Activated naive CD8-positive, alpha-beta T cell treated with anti-CD3 and anti-CD28 coated beads for 36 hours (primary cell): ENCODE measurements at regions not wholly inside any gene's neighbourhood (a gene's known extent, or its start where the extent isn't known, plus 50 kb on each side); places are given as distances from the start of the nearest gene placed in this dataset.

Source experiments
- DNase-seq: peaks from one replicate; pipeline ENCODE4 v3.0.0; 2021
- H3K27ac Mint-ChIP-seq: one replicate; pipeline ENCODE4 v1.8.0; 2022; ENCODE audit warnings: mild to moderate bottlenecking, moderate library complexity, mixed read lengths
- H3K27me3 Mint-ChIP-seq: one replicate; pipeline ENCODE4 v1.8.0; 2022; ENCODE audit warnings: mild to moderate bottlenecking, mixed read lengths
- H3K36me3 Mint-ChIP-seq: one replicate; pipeline ENCODE4 v1.8.0; 2021; ENCODE audit warnings: mild to moderate bottlenecking, mixed read lengths
- H3K4me1 Mint-ChIP-seq: one replicate; pipeline ENCODE4 v1.8.0; 2021; ENCODE audit warnings: mixed read lengths
- H3K4me3 Mint-ChIP-seq: one replicate; pipeline ENCODE4 v1.8.0; 2022; ENCODE audit warnings: mild to moderate bottlenecking, moderate library complexity, mixed read lengths
- H3K9me3 Mint-ChIP-seq: one replicate; pipeline ENCODE4 v1.8.0; 2022; ENCODE audit warnings: mixed read lengths

GRCh38 chr12:77537663-77538062 is 293.0 kb upstream of the NAV3 start:
- H3K27me3 Mint-ChIP-seq, result no peaks in the 10 kb centered on the region
- no peaks in the 10 kb centered on the region for H3K4me1 Mint-ChIP-seq
- DNase-seq, result no peak
- H3K4me3 Mint-ChIP-seq, result no peak overlapping the region
- peaks cover 2% of the 10 kb centered on the region for H3K9me3 Mint-ChIP-seq
- H3K36me3 Mint-ChIP-seq, result no peaks in the 10 kb centered on the region
- H3K27ac Mint-ChIP-seq, result no peak overlapping the region

DNA sequence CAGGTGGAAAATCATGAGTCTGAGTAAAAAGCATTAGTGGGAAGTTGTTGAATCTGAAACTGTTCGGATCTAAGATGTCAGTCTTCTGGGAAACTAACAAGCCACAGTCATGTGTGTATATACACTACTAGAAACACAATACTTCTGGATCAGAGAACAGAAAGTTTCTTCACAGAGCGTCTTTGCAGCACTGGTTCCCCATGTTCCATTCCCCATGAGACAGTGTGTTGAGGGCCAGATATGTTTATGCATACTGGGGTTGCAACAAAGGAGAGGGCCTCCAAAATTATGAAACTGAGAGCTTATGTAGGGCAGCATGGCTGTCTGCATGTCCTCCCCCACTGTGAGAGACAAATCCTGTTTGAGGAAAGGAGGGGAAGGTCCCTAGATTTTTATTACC is 295.0 kb upstream of the NAV3 start:
- no peak overlapping the region for H3K4me3 Mint-ChIP-seq
- H3K9me3 Mint-ChIP-seq, result no peaks in the 10 kb centered on the region
- H3K27ac Mint-ChIP-seq, result no peak overlapping the region
- no peaks in the 10 kb centered on the region for H3K4me1 Mint-ChIP-seq
- H3K27me3 Mint-ChIP-seq, result no peaks in the 10 kb centered on the region
- no peak for DNase-seq
- H3K36me3 Mint-ChIP-seq, result no peaks in the 10 kb centered on the region

DNA sequence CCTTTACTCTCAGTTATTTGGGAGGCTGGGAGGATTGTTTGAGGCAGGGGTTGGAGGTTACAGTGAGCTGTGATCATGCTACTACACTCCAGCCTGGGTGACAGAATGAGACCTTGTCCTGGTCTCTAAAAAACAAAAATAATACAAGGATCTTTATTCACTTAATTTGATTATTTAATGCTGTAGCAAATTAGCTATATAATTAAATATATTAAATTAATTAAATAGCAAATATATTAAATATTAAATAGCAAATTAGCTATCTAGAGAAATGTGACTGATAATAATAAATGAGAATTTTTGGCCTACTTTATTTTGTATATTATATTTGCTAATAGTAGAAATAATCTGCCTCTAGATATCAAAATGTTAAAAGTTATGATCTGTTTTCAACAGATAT is 298.8 kb upstream of the NAV3 start:
- no peaks in the 10 kb centered on the region for H3K27me3 Mint-ChIP-seq
- H3K27ac Mint-ChIP-seq, result no peak overlapping the region
- no peaks in the 10 kb centered on the region for H3K36me3 Mint-ChIP-seq
- no peaks in the 10 kb centered on the region for H3K4me1 Mint-ChIP-seq
- H3K4me3 Mint-ChIP-seq, result no peak overlapping the region
- DNase-seq, result no peak
- H3K9me3 Mint-ChIP-seq, result peaks cover 12% of the 10 kb centered on the region

- no peaks in the 10 kb centered on the region for H3K4me1 Mint-ChIP-seq
- no peak overlapping the region for H3K27ac Mint-ChIP-seq
- H3K4me3 Mint-ChIP-seq, result no peak overlapping the region
- no peaks in the 10 kb centered on the region for H3K36me3 Mint-ChIP-seq
- H3K27me3 Mint-ChIP-seq, result no peaks in the 10 kb centered on the region
- peaks cover 5% of the 10 kb centered on the region for H3K9me3 Mint-ChIP-seq
- no peak for DNase-seq
These were observed 308.4 kb upstream of the NAV3 start for GRCh38 chr12:77522247-77522646.

GRCh38 chr12:77521508-77522115 is 309.1 kb upstream of the NAV3 start:
- no peak for DNase-seq
- H3K27me3 Mint-ChIP-seq, result no peaks in the 10 kb centered on the region
- peaks cover 5% of the 10 kb centered on the region for H3K9me3 Mint-ChIP-seq
- H3K27ac Mint-ChIP-seq, result no peak overlapping the region
- no peak overlapping the region for H3K4me3 Mint-ChIP-seq
- no peaks in the 10 kb centered on the region for H3K36me3 Mint-ChIP-seq
- H3K4me1 Mint-ChIP-seq, result no peaks in the 10 kb centered on the region

DNA sequence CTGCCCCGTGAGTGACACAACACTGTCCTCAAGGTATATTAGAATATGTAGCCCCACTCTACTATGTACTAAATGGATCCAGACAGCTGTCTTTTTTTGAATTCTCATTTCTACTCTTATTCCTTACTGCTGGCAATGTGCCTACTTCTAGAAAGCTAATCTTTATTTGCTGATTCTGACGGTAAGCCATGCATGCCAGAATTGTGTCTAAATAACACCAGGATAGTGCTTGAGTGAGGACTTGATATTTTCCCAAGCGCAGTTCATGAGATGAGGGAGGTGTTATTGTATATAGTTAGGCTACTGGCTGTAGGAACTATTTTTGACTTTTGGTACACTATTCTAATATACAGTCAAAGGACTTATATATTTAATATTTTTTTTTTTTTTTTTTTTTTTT is 316.2 kb upstream of the NAV3 start:
- no peak overlapping the region for H3K27ac Mint-ChIP-seq
- no peaks in the 10 kb centered on the region for H3K4me1 Mint-ChIP-seq
- H3K27me3 Mint-ChIP-seq, result no peaks in the 10 kb centered on the region
- DNase-seq, result no peak
- H3K4me3 Mint-ChIP-seq, result no peak overlapping the region
- no peaks in the 10 kb centered on the region for H3K9me3 Mint-ChIP-seq
- no peaks in the 10 kb centered on the region for H3K36me3 Mint-ChIP-seq

DNA sequence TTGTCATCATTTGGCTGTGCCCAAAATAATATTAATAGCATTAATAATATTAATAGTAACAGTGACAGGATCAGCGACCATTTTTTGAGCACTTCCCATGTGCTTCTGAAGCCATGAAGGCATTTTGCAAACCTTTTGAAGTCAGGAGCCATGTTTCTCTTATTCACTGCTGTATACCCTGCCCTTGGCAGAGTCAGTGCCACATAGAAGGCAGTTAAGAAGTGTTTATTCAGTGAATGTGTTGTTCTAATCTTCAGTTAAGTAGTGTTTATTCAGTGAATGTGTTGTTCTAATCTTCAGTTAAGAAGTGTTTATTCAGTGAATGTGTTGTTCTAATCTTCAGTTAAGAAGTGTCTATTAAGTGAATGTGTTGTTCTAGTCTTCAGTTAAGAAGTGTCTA is 319.7 kb upstream of the NAV3 start:
- Mint-ChIP-seq H3K27me3 (no peaks in the 10 kb centered on the region), H3K27ac (no peak overlapping the region), H3K4me1 (no peaks in the 10 kb centered on the region), H3K36me3 (no peaks in the 10 kb centered on the region), H3K9me3 (peaks cover 2% of the 10 kb centered on the region), H3K4me3 (no peak overlapping the region)
- no peak for DNase-seq

DNA sequence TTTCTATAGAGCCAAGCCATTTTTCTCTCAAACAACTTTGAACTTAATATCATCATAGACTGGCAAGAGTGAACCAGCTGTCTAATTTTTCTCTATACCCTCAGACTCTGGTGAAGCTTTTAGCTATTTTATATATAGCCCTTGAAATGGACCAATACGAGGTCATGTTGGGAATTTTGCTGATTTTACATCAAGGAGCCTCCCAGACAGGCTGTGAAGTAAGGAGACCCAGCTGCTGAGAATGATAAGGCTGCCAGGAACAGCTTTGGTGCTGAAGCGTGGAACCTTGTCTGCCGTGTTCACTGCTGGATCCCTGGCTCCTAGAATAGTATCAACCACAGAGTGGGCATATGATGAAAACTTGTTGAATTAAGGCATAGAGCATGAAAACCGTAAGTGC is 326.2 kb upstream of the NAV3 start:
- no peak overlapping the region for H3K4me3 Mint-ChIP-seq
- H3K27me3 Mint-ChIP-seq, result no peaks in the 10 kb centered on the region
- no peak overlapping the region for H3K27ac Mint-ChIP-seq
- DNase-seq, result no peak
- no peaks in the 10 kb centered on the region for H3K4me1 Mint-ChIP-seq
- H3K36me3 Mint-ChIP-seq, result no peaks in the 10 kb centered on the region
- peaks cover 2% of the 10 kb centered on the region for H3K9me3 Mint-ChIP-seq

- H3K27ac Mint-ChIP-seq, result no peak overlapping the region
- no peaks in the 10 kb centered on the region for H3K4me1 Mint-ChIP-seq
- H3K36me3 Mint-ChIP-seq, result no peaks in the 10 kb centered on the region
- H3K4me3 Mint-ChIP-seq, result no peak overlapping the region
- no peak for DNase-seq
- peaks cover 2% of the 10 kb centered on the region for H3K9me3 Mint-ChIP-seq
- H3K27me3 Mint-ChIP-seq, result no peaks in the 10 kb centered on the region
These were observed 330.6 kb upstream of the NAV3 start for GRCh38 chr12:77500089-77500488.

- Mint-ChIP-seq H3K9me3 (peaks cover 2% of the 10 kb centered on the region), H3K27ac (no peak overlapping the region), H3K4me1 (no peaks in the 10 kb centered on the region), H3K27me3 (no peaks in the 10 kb centered on the region), H3K36me3 (no peaks in the 10 kb centered on the region), H3K4me3 (no peak overlapping the region)
- DNase-seq, result no peak
These were observed 333.0 kb upstream of the NAV3 start for GRCh38 chr12:77497647-77498046.

- H3K27ac Mint-ChIP-seq, result no peak overlapping the region
- no peaks in the 10 kb centered on the region for H3K27me3 Mint-ChIP-seq
- no peak for DNase-seq
- no peaks in the 10 kb centered on the region for H3K4me1 Mint-ChIP-seq
- no peaks in the 10 kb centered on the region for H3K36me3 Mint-ChIP-seq
- no peak overlapping the region for H3K4me3 Mint-ChIP-seq
- peaks cover 2% of the 10 kb centered on the region for H3K9me3 Mint-ChIP-seq
These were observed 334.0 kb upstream of the NAV3 start for GRCh38 chr12:77496714-77497113.

DNA sequence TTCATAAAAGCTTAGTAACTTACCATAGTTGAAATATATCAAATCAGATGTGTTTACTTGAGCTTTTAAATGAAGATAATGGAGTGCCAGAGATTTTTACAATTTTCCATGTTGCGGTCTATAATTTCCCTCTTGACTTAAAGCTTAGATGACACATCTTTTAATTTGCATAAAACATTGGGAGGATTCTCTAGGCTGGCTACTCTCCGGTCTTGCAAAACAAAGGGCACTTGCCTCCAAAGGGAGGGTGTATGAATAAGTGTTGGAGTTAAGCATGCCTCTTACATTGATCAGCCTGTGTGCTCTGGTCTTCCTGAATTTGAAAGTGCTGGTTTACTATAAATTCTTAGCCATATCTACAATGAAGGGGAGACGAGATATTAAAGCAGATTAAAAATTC is 336.4 kb upstream of the NAV3 start:
- no peak overlapping the region for H3K27ac Mint-ChIP-seq

DNA sequence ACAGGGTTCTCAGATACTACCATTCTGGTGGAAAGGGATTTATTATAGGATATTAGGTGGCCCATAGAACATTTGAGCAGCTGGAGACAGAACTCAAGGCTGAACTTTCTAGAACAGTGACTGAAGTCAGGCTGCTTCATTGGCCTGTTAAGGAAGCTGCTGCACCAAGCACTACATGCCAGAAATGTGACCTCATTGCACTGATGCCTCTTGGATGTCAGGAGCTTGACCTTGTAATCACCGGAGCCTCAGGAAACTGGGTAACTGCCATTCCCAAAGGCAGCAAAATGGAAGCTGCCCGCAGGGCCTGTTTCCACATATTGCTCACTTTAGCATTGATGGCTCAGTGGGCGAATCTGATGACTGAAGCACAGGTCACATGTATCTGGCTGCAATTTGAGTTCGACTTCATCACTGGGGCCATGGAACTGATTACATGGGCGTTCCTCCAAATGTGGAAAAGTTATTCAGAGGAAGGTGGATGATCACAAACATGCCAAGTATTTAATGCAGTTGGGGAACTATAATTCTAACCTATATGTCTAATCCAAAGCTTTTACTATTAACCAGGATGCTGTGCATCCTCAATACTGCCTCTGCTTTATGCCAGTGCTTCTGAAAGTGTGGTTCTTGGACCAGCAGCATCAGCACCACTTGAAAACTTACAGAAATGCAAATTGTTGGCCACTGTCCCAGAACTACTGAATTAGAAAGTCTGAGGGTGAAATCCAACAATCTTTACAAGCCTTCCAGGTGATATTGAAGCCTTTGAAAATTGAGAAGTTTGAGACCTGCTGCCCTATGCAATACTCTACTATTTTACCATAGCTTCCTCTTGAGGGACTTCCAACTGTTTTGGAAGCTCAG is 337.2 kb upstream of the NAV3 start:
- H3K27ac Mint-ChIP-seq, result no peak overlapping the region
- no peak overlapping the region for H3K4me3 Mint-ChIP-seq
- no peaks in the 10 kb centered on the region for H3K36me3 Mint-ChIP-seq
- DNase-seq, result no peak
- H3K27me3 Mint-ChIP-seq, result no peaks in the 10 kb centered on the region
- no peaks in the 10 kb centered on the region for H3K4me1 Mint-ChIP-seq
- H3K9me3 Mint-ChIP-seq, result peaks cover 2% of the 10 kb centered on the region

More for the DNA sequence above, 336.4 kb upstream of the NAV3 start:
- Mint-ChIP-seq H3K4me1 (no peaks in the 10 kb centered on the region), H3K36me3 (no peaks in the 10 kb centered on the region), H3K9me3 (peaks cover 2% of the 10 kb centered on the region), H3K4me3 (no peak overlapping the region), H3K27me3 (no peaks in the 10 kb centered on the region)
- DNase-seq, result no peak

DNA sequence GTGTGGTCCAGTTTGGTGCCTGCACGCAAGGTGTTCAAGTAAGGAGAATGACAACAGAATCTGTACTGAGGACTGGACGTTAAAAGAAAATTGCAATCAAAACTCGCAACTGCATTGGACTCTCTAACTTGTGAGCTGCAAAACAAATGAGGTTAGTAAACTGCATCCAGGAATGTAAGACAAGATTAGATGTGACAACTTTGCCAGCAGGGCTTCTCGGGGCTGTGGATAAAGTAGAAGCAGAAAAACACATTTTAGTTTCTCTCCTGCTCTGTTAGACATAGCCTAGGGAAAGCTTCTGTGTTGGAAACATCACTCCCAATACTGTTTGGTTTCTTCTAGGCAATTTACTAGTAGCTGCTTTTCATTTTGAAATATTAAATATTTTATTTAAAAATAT is 338.2 kb upstream of the NAV3 start:
- Mint-ChIP-seq H3K36me3 (no peaks in the 10 kb centered on the region), H3K4me1 (no peaks in the 10 kb centered on the region), H3K4me3 (no peak overlapping the region), H3K27ac (no peak overlapping the region), H3K9me3 (peaks cover 2% of the 10 kb centered on the region), H3K27me3 (no peaks in the 10 kb centered on the region)
- no peak for DNase-seq

DNA sequence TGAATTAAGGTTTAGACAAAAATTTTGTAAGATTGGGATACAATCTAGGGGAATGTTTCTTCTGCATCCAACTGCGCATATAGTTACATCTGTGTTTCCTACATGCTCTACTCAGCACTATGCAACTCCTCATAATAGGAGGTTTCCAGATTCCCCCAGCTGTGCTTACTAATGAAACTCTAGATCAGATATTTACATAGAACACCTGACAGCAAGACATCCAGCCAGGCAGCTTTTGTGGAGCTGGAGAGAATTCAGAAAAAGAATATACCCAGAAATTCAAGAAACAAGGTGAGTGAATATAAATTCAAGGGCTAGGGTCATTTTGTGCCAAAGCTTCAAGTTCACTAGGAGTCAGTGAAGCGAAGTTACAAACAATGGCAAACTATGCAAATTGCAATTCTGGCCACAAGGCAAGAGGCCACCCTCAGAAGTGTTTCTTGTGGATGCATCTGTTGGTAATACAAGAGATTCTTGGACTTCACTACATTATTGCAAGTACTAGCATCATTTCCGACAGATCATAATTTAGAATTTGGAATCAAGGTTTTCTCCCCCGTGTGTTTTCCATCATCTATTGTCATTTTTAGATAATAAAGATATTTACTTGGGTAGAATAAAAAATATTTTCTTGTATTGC is 341.2 kb upstream of the NAV3 start:
- no peak for DNase-seq
- H3K4me1 Mint-ChIP-seq, result no peaks in the 10 kb centered on the region
- H3K9me3 Mint-ChIP-seq, result no peaks in the 10 kb centered on the region
- H3K4me3 Mint-ChIP-seq, result no peak overlapping the region
- no peak overlapping the region for H3K27ac Mint-ChIP-seq
- H3K36me3 Mint-ChIP-seq, result no peaks in the 10 kb centered on the region
- no peaks in the 10 kb centered on the region for H3K27me3 Mint-ChIP-seq
